ENCODE measurements at regions not wholly inside any gene's neighbourhood (a gene's known extent, or its start where the extent isn't known, plus 50 kb on each side); places are given as distances from the start of the nearest gene placed in this dataset.

GRCh38 chr3:139289860-139290524 is 53.8 kb upstream of the MRPS22 start:
- Mint-ChIP-seq H3K9me3 (no peaks in the 10 kb centered on the region), H3K36me3 (no peaks in the 10 kb centered on the region), H3K4me1 (no peaks in the 10 kb centered on the region), H3K27ac (no peak overlapping the region), H3K27me3 (ENCODE audit: low read depth) (no peaks in the 10 kb centered on the region; the same call in 1 of the 2 replicates), H3K4me3 (no peak overlapping the region)
- CTCF ChIA-PET, result interaction anchor here (1.0 to 1.3 kb wide), 3 partner anchors 9 to 39 kb away, joined by 3 to 4 read pairs (median 3); no protein-coding TSS in a partner anchor
- no peak; the same call in 1 of the 2 replicates for ATAC-seq
- no peak for DNase-seq (ENCODE audit: low spot score)
- POLR2A ChIA-PET, result no interaction called here
- TF ChIP-seq CREM (CRISPR knock-in tag; IDR thresholded peaks at IDR 0.05) (no peak), USF2 (CRISPR knock-in tag; IDR thresholded peaks at IDR 0.05) (no peak), ZNF396 (CRISPR knock-in tag; IDR thresholded peaks at IDR 0.05; ENCODE audit: borderline replicate concordance) (no peak), TEAD1 (CRISPR knock-in tag; IDR thresholded peaks at IDR 0.05) (no peak), NFE2L1 (CRISPR knock-in tag; IDR thresholded peaks at IDR 0.05) (no peak), ZNF263 (CRISPR knock-in tag; IDR thresholded peaks at IDR 0.05; ENCODE audit: low read depth) (no peak), CREB1 (CRISPR knock-in tag; IDR thresholded peaks at IDR 0.05) (no peak)
- TF ChIP-seq, protein P1, sequence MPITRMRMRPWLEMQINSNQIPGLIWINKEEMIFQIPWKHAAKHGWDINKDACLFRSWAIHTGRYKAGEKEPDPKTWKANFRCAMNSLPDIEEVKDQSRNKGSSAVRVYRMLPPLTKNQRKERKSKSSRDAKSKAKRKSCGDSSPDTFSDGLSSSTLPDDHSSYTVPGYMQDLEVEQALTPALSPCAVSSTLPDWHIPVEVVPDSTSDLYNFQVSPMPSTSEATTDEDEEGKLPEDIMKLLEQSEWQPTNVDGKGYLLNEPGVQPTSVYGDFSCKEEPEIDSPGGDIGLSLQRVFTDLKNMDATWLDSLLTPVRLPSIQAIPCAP (CRISPR knock-in tag; IDR thresholded peaks at IDR 0.05), result no peak

DNA sequence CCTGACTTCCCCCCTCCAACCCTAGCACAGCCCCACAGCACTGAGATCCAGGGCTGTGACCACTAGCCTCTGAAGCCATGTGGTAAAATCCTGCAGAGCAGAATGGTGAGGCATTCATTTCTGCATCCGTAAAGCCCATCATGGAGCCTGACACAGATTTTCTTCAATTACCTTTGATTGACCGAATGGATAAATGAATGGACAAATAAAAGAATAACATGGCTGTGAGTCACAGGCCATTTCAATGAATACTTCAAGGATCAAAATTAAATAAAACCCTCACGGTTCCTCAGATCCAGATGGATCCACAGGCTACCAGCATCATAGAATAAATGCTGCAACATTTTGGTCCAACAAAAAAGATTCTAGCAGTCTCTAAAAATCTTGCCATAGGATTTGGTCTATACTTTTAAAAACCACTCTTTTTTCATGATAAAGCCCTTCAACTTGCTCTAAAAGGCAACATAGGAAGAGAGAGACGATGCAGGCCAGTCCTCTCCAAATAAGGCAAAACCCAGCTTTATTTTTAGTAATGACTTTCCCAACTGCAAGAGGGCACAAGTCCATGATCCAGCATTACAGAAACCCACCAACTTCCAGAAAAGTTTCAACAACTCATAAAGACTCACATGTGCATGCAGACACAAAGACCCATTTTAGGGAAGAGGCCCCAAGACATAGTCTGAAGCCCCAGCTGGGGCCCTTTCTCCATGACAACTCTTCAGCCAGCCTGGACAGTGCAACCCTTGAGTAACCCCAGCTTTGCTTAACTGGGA is 52.4 kb upstream of the MRPS22 start:
- H3K4me3 Mint-ChIP-seq, result no peak overlapping the region
- no peaks in the 10 kb centered on the region; the same call in 1 of the 2 replicates for H3K27me3 Mint-ChIP-seq (ENCODE audit: low read depth)
- DNase-seq (ENCODE audit: low spot score) (no peak), ATAC-seq (no peak)
- TF ChIP-seq GRHL2 (CRISPR knock-in tag; IDR thresholded peaks at IDR 0.05; ENCODE audit: insufficient replicate concordance, severe bottlenecking), result no peak
- TF ChIP-seq, protein P2, sequence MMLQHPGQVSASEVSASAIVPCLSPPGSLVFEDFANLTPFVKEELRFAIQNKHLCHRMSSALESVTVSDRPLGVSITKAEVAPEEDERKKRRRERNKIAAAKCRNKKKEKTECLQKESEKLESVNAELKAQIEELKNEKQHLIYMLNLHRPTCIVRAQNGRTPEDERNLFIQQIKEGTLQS (CRISPR knock-in tag; conservative IDR thresholded peaks at IDR 0.05), result no peak
- no peak for TF ChIP-seq ZBTB43 (CRISPR knock-in tag; IDR thresholded peaks at IDR 0.05)
- no peak for TF ChIP-seq PREB (CRISPR knock-in tag; IDR thresholded peaks at IDR 0.05; ENCODE audit: borderline replicate concordance)
- TF ChIP-seq, protein P3, sequence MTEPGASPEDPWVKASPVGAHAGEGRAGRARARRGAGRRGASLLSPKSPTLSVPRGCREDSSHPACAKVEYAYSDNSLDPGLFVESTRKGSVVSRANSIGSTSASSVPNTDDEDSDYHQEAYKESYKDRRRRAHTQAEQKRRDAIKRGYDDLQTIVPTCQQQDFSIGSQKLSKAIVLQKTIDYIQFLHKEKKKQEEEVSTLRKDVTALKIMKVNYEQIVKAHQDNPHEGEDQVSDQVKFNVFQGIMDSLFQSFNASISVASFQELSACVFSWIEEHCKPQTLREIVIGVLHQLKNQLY (CRISPR knock-in tag; IDR thresholded peaks at IDR 0.05), result no peak
- no peak for TF ChIP-seq CREM (CRISPR knock-in tag; IDR thresholded peaks at IDR 0.05)
- TF ChIP-seq ETV6 (CRISPR knock-in tag; IDR thresholded peaks at IDR 0.05), result no peak
- no peak for TF ChIP-seq ESRRA (CRISPR knock-in tag; IDR thresholded peaks at IDR 0.05; ENCODE audit: borderline replicate concordance)
- TF ChIP-seq, protein P4, sequence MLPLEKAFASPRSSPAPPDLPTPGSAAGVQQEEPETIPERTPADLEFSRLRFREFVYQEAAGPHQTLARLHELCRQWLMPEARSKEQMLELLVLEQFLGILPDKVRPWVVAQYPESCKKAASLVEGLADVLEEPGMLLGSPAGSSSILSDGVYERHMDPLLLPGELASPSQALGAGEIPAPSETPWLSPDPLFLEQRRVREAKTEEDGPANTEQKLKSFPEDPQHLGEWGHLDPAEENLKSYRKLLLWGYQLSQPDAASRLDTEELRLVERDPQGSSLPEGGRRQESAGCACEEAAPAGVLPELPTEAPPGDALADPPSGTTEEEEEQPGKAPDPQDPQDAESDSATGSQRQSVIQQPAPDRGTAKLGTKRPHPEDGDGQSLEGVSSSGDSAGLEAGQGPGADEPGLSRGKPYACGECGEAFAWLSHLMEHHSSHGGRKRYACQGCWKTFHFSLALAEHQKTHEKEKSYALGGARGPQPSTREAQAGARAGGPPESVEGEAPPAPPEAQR (CRISPR knock-in tag; IDR thresholded peaks at IDR 0.05), result no peak
- TF ChIP-seq ZNF263 (CRISPR knock-in tag; IDR thresholded peaks at IDR 0.05; ENCODE audit: low read depth), result no peak
- no peak for TF ChIP-seq ATF2 (CRISPR knock-in tag; IDR thresholded peaks at IDR 0.05; ENCODE audit: borderline replicate concordance, low read depth)
- TF ChIP-seq, protein P5, sequence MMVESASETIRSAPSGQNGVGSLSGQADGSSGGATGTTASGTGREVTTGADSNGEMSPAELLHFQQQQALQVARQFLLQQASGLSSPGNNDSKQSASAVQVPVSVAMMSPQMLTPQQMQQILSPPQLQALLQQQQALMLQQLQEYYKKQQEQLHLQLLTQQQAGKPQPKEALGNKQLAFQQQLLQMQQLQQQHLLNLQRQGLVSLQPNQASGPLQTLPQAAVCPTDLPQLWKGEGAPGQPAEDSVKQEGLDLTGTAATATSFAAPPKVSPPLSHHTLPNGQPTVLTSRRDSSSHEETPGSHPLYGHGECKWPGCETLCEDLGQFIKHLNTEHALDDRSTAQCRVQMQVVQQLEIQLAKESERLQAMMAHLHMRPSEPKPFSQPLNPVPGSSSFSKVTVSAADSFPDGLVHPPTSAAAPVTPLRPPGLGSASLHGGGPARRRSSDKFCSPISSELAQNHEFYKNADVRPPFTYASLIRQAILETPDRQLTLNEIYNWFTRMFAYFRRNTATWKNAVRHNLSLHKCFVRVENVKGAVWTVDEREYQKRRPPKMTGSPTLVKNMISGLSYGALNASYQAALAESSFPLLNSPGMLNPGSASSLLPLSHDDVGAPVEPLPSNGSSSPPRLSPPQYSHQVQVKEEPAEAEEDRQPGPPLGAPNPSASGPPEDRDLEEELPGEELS (CRISPR knock-in tag; IDR thresholded peaks at IDR 0.05), result no peak
- no peak overlapping the region for H3K27ac Mint-ChIP-seq
- H3K4me1 Mint-ChIP-seq, result no peaks in the 10 kb centered on the region
- ChIA-PET CTCF (interaction anchor here (1.0 kb wide), 1 partner anchor 38 kb away, joined by 3 read pairs; no protein-coding TSS in a partner anchor), POLR2A (no interaction called here)
- no peaks in the 10 kb centered on the region for H3K9me3 Mint-ChIP-seq
- no peaks in the 10 kb centered on the region for H3K36me3 Mint-ChIP-seq

Data from WTC11 (cell line).